Body of pancreas (tissue), 4 donors: ENCODE measurements at regions not wholly inside any gene's neighbourhood (a gene's known extent, or its start where the extent isn't known, plus 50 kb on each side); places are given as distances from the start of the nearest gene placed in this dataset.

Experiments
- CTCF ChIP-seq, 7 experiments: fragments of 450-650 bp in 4 of 7; fragments of 200-600 bp in 3 of 7; sonication (generic) in 3 of 7; IDR thresholded peaks; one replicate each; pipeline ENCODE4 v1.5.1; 2016 to 2019; ENCODE audit warnings: antibody characterized with exemption in 7 of 7
- POLR2A ChIP-seq, 3 donors: fragments of 450-650 bp; IDR thresholded peaks; one replicate each; pipeline ENCODE4 v1.6.1; 2016; ENCODE audit warnings: antibody characterized with exemption in 3 of 3, mild to moderate bottlenecking in 2 of 3

GRCh38 chr20:24042646-24043045, 54.1 kb upstream of the GGTLC1 start:
- no peak for TF ChIP-seq POLR2A (IDR thresholded peaks at IDR 0.05)
- no peak for TF ChIP-seq CTCF (IDR thresholded peaks at IDR 0.05)
